ENCODE measurements at regions not wholly inside any gene's neighbourhood (a gene's known extent, or its start where the extent isn't known, plus 50 kb on each side); places are given as distances from the start of the nearest gene placed in this dataset.
"Not testable (repeated sequence)": the region's sequence is repeated elsewhere in the genome, so short reads cannot be mapped to it uniquely, and the experiment has no call there.

GRCh38 chr21:5251866-5252265 is 5269.5 kb upstream of the TPTE start:
- TF ChIP-seq, protein P1, sequence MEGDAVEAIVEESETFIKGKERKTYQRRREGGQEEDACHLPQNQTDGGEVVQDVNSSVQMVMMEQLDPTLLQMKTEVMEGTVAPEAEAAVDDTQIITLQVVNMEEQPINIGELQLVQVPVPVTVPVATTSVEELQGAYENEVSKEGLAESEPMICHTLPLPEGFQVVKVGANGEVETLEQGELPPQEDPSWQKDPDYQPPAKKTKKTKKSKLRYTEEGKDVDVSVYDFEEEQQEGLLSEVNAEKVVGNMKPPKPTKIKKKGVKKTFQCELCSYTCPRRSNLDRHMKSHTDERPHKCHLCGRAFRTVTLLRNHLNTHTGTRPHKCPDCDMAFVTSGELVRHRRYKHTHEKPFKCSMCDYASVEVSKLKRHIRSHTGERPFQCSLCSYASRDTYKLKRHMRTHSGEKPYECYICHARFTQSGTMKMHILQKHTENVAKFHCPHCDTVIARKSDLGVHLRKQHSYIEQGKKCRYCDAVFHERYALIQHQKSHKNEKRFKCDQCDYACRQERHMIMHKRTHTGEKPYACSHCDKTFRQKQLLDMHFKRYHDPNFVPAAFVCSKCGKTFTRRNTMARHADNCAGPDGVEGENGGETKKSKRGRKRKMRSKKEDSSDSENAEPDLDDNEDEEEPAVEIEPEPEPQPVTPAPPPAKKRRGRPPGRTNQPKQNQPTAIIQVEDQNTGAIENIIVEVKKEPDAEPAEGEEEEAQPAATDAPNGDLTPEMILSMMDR (optimal IDR thresholded peaks at IDR 0.05 in 1 of 3, IDR thresholded peaks at IDR 0.05 in 1 of 3, conservative IDR thresholded peaks at IDR 0.05 in 1 of 3; ENCODE audit: extremely low read depth in 1 of 3, insufficient read depth in 2 of 3, low read length in 3 of 3): not testable (repeated sequence)
- TF ChIP-seq EZH2 (IDR thresholded peaks at IDR 0.05; ENCODE audit: low read length): not testable (repeated sequence)
